GM23338 (cell line): ENCODE measurements at regions not wholly inside any gene's neighbourhood (a gene's known extent, or its start where the extent isn't known, plus 50 kb on each side); places are given as distances from the start of the nearest gene placed in this dataset.

Experiments
- CREB1 ChIP-seq: fragments of 250-450 bp; sonication (Bioruptor Pico); IDR thresholded peaks from 2 replicates; pipeline ENCODE4 v1.5.0; 2020; ENCODE audit warnings: low read depth, mild to moderate bottlenecking, moderate library complexity
- EZH2 ChIP-seq: fragments of 200-600 bp; sonication (generic); IDR thresholded peaks from one replicate; pipeline ENCODE4 v1.8.0; 2017; ENCODE audit warnings: antibody characterized with exemption, mild to moderate bottlenecking, low read depth; ENCODE audit not compliant: unreplicated experiment
- EZH2phosphoT487 ChIP-seq: fragments of 200-600 bp; sonication (generic); IDR thresholded peaks from one replicate; pipeline ENCODE4 v1.8.1; 2018; ENCODE audit warnings: antibody characterized with exemption; ENCODE audit not compliant: unreplicated experiment
- POLR2AphosphoS5 ChIP-seq: IDR thresholded peaks from 2 replicates; pipeline ENCODE4 v1.6.1; 2016; ENCODE audit warnings: antibody characterized with exemption, low read depth
- TF ChIP-seq, protein P1 (sequence below), 2 experiments: fragments of 200-600 bp in 1 of 2; sonication (generic) in 1 of 2; conservative IDR thresholded peaks; 2 replicates each; pipeline versions ENCODE4 v1.5.1 to v1.6.1; 2016 to 2017; ENCODE audit warnings: antibody characterized with exemption in 2 of 2, low read depth in 2 of 2, mild to moderate bottlenecking in 2 of 2, moderate library complexity in 1 of 2

DNA sequence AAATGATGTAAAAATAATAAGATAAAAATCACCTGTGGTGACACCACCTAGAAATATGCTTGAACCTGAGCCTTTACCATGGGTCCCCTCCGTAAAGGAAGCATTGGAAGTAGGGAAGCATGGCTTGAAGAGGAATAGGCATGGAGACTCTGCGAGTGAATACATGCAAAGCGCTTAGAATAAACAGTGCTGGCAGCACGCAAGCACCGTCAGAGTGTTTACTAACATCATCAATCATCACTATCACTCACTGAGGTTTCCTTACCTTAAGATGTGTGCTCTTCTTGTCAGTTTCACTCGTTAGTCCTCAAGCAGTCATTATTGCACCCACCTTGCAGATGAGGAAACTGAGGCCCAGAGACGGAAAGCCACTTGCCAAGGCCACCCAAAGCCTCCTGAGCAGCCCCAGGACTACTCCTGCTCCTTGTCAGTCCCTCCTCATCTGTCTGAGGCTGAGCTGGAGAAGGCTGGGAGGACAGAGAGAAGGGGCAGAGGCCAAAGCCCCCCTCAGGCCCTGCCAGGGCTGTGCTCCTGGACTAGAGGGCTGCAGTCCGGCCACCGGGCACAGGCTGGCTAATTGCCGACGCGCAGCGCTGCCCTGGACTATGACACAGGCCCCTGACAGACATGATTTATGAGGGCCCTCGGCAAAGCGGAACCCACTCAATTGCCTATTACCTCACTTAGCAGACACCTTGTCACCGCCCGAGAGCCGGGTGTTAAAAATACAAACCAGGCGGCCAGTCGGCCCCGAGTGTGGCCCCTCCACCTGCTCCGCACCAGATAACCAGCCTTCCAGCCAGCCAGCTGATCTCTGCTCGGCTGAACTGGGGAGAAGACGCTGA is 168.9 kb downstream of the MN1 start:
- TF ChIP-seq, protein P1, sequence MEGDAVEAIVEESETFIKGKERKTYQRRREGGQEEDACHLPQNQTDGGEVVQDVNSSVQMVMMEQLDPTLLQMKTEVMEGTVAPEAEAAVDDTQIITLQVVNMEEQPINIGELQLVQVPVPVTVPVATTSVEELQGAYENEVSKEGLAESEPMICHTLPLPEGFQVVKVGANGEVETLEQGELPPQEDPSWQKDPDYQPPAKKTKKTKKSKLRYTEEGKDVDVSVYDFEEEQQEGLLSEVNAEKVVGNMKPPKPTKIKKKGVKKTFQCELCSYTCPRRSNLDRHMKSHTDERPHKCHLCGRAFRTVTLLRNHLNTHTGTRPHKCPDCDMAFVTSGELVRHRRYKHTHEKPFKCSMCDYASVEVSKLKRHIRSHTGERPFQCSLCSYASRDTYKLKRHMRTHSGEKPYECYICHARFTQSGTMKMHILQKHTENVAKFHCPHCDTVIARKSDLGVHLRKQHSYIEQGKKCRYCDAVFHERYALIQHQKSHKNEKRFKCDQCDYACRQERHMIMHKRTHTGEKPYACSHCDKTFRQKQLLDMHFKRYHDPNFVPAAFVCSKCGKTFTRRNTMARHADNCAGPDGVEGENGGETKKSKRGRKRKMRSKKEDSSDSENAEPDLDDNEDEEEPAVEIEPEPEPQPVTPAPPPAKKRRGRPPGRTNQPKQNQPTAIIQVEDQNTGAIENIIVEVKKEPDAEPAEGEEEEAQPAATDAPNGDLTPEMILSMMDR (conservative IDR thresholded peaks at IDR 0.05; ENCODE audit: low read depth in 2 of 2) = no peak
- TF ChIP-seq EZH2 (no peak), EZH2phosphoT487 (no peak), CREB1 (CRISPR knock-in tag) (no peak), POLR2AphosphoS5 (no peak)
